Activated CD8-positive, alpha-beta T cell treated with anti-CD3 and anti-CD28 coated beads, Interleukin-2, amount 10 ng/mL, durations not matched to agents 7 days and 5 days (primary cell): ENCODE measurements at regions not wholly inside any gene's neighbourhood (a gene's known extent, or its start where the extent isn't known, plus 50 kb on each side); places are given as distances from the start of the nearest gene placed in this dataset.
"Not testable (repeated sequence)": the region's sequence is repeated elsewhere in the genome, so short reads cannot be mapped to it uniquely, and the experiment has no call there.

Experiments used
- ATAC-seq: fragments of 150-1000 bp; cut with Tn5 transposase; one replicate; pipeline ENCODE4 v1.10.0; 2021; ENCODE audit warnings: moderate library complexity
- CTCF ChIA-PET: fragments of 350-600 bp; sonication (Branson Sonifier 250); formaldehyde crosslinking; loops from one replicate; lab custom pipeline; 2021; ENCODE audit warnings: antibody characterized with exemption; lab: Charles Lee
- POLR2A ChIA-PET: fragments of 350-600 bp; sonication (Branson Sonifier 250); formaldehyde crosslinking; loops from one replicate; lab custom pipeline; 2021; ENCODE audit warnings: antibody characterized with exemption; lab: Charles Lee
- DNase-seq: peaks from one replicate; pipeline ENCODE4 v3.0.0-alpha.2; 2020
- H3K27ac Mint-ChIP-seq: one replicate; pipeline ENCODE4 v1.8.0; 2021; ENCODE audit warnings: mild to moderate bottlenecking, mixed read lengths
- H3K27me3 Mint-ChIP-seq: one replicate; pipeline ENCODE4 v1.8.0; 2021; ENCODE audit warnings: low read depth, mixed read lengths
- H3K36me3 Mint-ChIP-seq: one replicate; pipeline ENCODE4 v1.8.0; 2021; ENCODE audit warnings: low read depth, mixed read lengths
- H3K4me1 Mint-ChIP-seq: one replicate; pipeline ENCODE4 v1.8.0; 2021; ENCODE audit warnings: low read depth, mixed read lengths
- H3K4me3 Mint-ChIP-seq: one replicate; pipeline ENCODE4 v1.8.0; 2021; ENCODE audit warnings: mild to moderate bottlenecking, mixed read lengths
- H3K9me3 Mint-ChIP-seq: one replicate; pipeline ENCODE4 v1.8.0; 2022; ENCODE audit warnings: mixed read lengths; ENCODE audit not compliant: insufficient read depth

- DNase-seq (no peak), ATAC-seq (no peak)
- H3K4me3 Mint-ChIP-seq, result no peak overlapping the region
- H3K36me3 Mint-ChIP-seq, result no peaks in the 10 kb centered on the region
- no peaks in the 10 kb centered on the region for H3K27me3 Mint-ChIP-seq
- CTCF ChIA-PET, result no interaction called here
- POLR2A ChIA-PET, result no interaction called here
- no peak overlapping the region for H3K27ac Mint-ChIP-seq
- no peaks in the 10 kb centered on the region for H3K4me1 Mint-ChIP-seq
- H3K9me3 Mint-ChIP-seq, result no peaks in the 10 kb centered on the region
Measured at GRCh38 chr4:173661001-173661400, 131.0 kb upstream of the HAND2 start.

- no peaks in the 10 kb centered on the region for H3K4me1 Mint-ChIP-seq
- POLR2A ChIA-PET, result no interaction called here
- DNase-seq, result no peak
- H3K4me3 Mint-ChIP-seq, result no peak overlapping the region
- ATAC-seq, result no peak
- H3K9me3 Mint-ChIP-seq, result no peaks in the 10 kb centered on the region
- H3K36me3 Mint-ChIP-seq, result no peaks in the 10 kb centered on the region
- CTCF ChIA-PET, result no interaction called here
- H3K27ac Mint-ChIP-seq, result no peak overlapping the region
- no peaks in the 10 kb centered on the region for H3K27me3 Mint-ChIP-seq
Measured at GRCh38 chr4:173656898-173657297, 126.9 kb upstream of the HAND2 start.

- DNase-seq (no peak), ATAC-seq (no peak)
- Mint-ChIP-seq H3K4me1 (no peaks in the 10 kb centered on the region), H3K27ac (no peak overlapping the region), H3K27me3 (no peaks in the 10 kb centered on the region), H3K4me3 (no peak overlapping the region), H3K9me3 (no peaks in the 10 kb centered on the region), H3K36me3 (no peaks in the 10 kb centered on the region)
- ChIA-PET CTCF (no interaction called here), POLR2A (no interaction called here)
Measured at GRCh38 chr4:173652283-173652931, 122.4 kb upstream of the HAND2 start.

- ChIA-PET CTCF (no interaction called here), POLR2A (no interaction called here)
- Mint-ChIP-seq H3K36me3 (no peaks in the 10 kb centered on the region), H3K27ac (no peak overlapping the region), H3K27me3 (no peaks in the 10 kb centered on the region), H3K4me1 (no peaks in the 10 kb centered on the region), H3K9me3 (no peaks in the 10 kb centered on the region), H3K4me3 (no peak overlapping the region)
- ATAC-seq, result no peak
- DNase-seq, result no peak
Measured at GRCh38 chr4:173651651-173652282, 121.7 kb upstream of the HAND2 start.

- H3K36me3 Mint-ChIP-seq, result no peaks in the 10 kb centered on the region
- DNase-seq (no peak), ATAC-seq (no peak)
- H3K4me1 Mint-ChIP-seq, result no peaks in the 10 kb centered on the region
- H3K27ac Mint-ChIP-seq, result no peak overlapping the region
- ChIA-PET CTCF (no interaction called here), POLR2A (no interaction called here)
- no peaks in the 10 kb centered on the region for H3K9me3 Mint-ChIP-seq
- no peaks in the 10 kb centered on the region for H3K27me3 Mint-ChIP-seq
- no peak overlapping the region for H3K4me3 Mint-ChIP-seq
Measured at GRCh38 chr4:173647902-173648301, 117.9 kb upstream of the HAND2 start.

GRCh38 chr4:173642509-173642908 is 112.5 kb upstream of the HAND2 start:
- no peak for DNase-seq

GRCh38 chr4:173635395-173635794 is 105.4 kb upstream of the HAND2 start:
- ATAC-seq, result no peak
- H3K4me3 Mint-ChIP-seq, result no peak overlapping the region

More at GRCh38 chr4:173642509-173642908, 112.5 kb upstream of the HAND2 start:
- CTCF ChIA-PET, result no interaction called here
- POLR2A ChIA-PET, result no interaction called here
- no peak for ATAC-seq
- Mint-ChIP-seq H3K27ac (no peak overlapping the region), H3K9me3 (no peaks in the 10 kb centered on the region), H3K36me3 (no peaks in the 10 kb centered on the region), H3K27me3 (no peaks in the 10 kb centered on the region), H3K4me3 (no peak overlapping the region), H3K4me1 (no peaks in the 10 kb centered on the region)

GRCh38 chr4:173626277-173626676 is 96.2 kb upstream of the HAND2 start:
- H3K27me3 Mint-ChIP-seq, result no peaks in the 10 kb centered on the region
- no peaks in the 10 kb centered on the region for H3K4me1 Mint-ChIP-seq
- no peak for ATAC-seq
- CTCF ChIA-PET, result no interaction called here
- POLR2A ChIA-PET, result no interaction called here
- H3K4me3 Mint-ChIP-seq, result no peak overlapping the region
- no peak for DNase-seq
- H3K36me3 Mint-ChIP-seq, result no peaks in the 10 kb centered on the region
- peaks cover 19% of the 10 kb centered on the region for H3K9me3 Mint-ChIP-seq
- no peak overlapping the region for H3K27ac Mint-ChIP-seq

More at GRCh38 chr4:173635395-173635794, 105.4 kb upstream of the HAND2 start:
- peaks cover 4% of the 10 kb centered on the region for H3K9me3 Mint-ChIP-seq
- DNase-seq, result no peak
- no peak overlapping the region for H3K27ac Mint-ChIP-seq
- H3K36me3 Mint-ChIP-seq, result no peaks in the 10 kb centered on the region
- no peaks in the 10 kb centered on the region for H3K4me1 Mint-ChIP-seq
- H3K27me3 Mint-ChIP-seq, result no peaks in the 10 kb centered on the region
- CTCF ChIA-PET, result no interaction called here
- POLR2A ChIA-PET, result no interaction called here

GRCh38 chr4:173618648-173619047 is 88.6 kb upstream of the HAND2 start:
- H3K9me3 Mint-ChIP-seq, H3K36me3 Mint-ChIP-seq, H3K4me1 Mint-ChIP-seq, CTCF ChIA-PET, ATAC-seq, H3K4me3 Mint-ChIP-seq, H3K27me3 Mint-ChIP-seq, H3K27ac Mint-ChIP-seq, DNase-seq, POLR2A ChIA-PET: not testable (repeated sequence)

- no peak for DNase-seq
- no peaks in the 10 kb centered on the region for H3K4me1 Mint-ChIP-seq
- CTCF ChIA-PET, result no interaction called here
- POLR2A ChIA-PET, result no interaction called here
- no peaks in the 10 kb centered on the region for H3K9me3 Mint-ChIP-seq
- no peak overlapping the region for H3K4me3 Mint-ChIP-seq
- no peaks in the 10 kb centered on the region for H3K27me3 Mint-ChIP-seq
- H3K36me3 Mint-ChIP-seq, result no peaks in the 10 kb centered on the region
- ATAC-seq, result no peak
- no peak overlapping the region for H3K27ac Mint-ChIP-seq
Measured at GRCh38 chr4:173609158-173609557, 79.1 kb upstream of the HAND2 start.

- ATAC-seq, H3K27me3 Mint-ChIP-seq, H3K36me3 Mint-ChIP-seq, H3K4me1 Mint-ChIP-seq, CTCF ChIA-PET, POLR2A ChIA-PET, DNase-seq, H3K9me3 Mint-ChIP-seq, H3K4me3 Mint-ChIP-seq, H3K27ac Mint-ChIP-seq: not testable (repeated sequence)
Measured at GRCh38 chr4:173608632-173609031, 78.6 kb upstream of the HAND2 start.

- Mint-ChIP-seq H3K27me3 (no peaks in the 10 kb centered on the region), H3K27ac (no peak overlapping the region), H3K4me1 (no peaks in the 10 kb centered on the region), H3K36me3 (no peaks in the 10 kb centered on the region), H3K9me3 (no peaks in the 10 kb centered on the region), H3K4me3 (no peak overlapping the region)
- ChIA-PET POLR2A (no interaction called here), CTCF (no interaction called here)
- ATAC-seq, result no peak
- no peak for DNase-seq
Measured at GRCh38 chr4:173591760-173592159, 61.7 kb upstream of the HAND2 start.

GRCh38 chr4:173590697-173591096 is 60.7 kb upstream of the HAND2 start:
- H3K27ac Mint-ChIP-seq, result no peak overlapping the region
- no peaks in the 10 kb centered on the region for H3K9me3 Mint-ChIP-seq
- no peaks in the 10 kb centered on the region for H3K4me1 Mint-ChIP-seq
- DNase-seq, result no peak
- CTCF ChIA-PET, result no interaction called here
- no peak for ATAC-seq
- H3K4me3 Mint-ChIP-seq, result no peak overlapping the region
- no peaks in the 10 kb centered on the region for H3K27me3 Mint-ChIP-seq
- POLR2A ChIA-PET, result no interaction called here
- H3K36me3 Mint-ChIP-seq, result no peaks in the 10 kb centered on the region
